KBM-7 (cell line): ENCODE measurements at regions not wholly inside any gene's neighbourhood (a gene's known extent, or its start where the extent isn't known, plus 50 kb on each side); places are given as distances from the start of the nearest gene placed in this dataset.
"Not testable (repeated sequence)": the region's sequence is repeated elsewhere in the genome, so short reads cannot be mapped to it uniquely, and the experiment has no call there.

Experiments
- DNase-seq: peaks from one replicate; pipeline ENCODE4 v3.0.0-alpha.2; 2015
- in situ Hi-C: fragments of 300-500 bp; cut with MboI; formaldehyde crosslinking; loops from 2 replicates; pipeline ENCODE4 v1.14.3; 2020; ENCODE audit warnings: low sequenced_read_pairs, low pct_unique_long_range_greater_than_20kb, mixed read lengths

DNA sequence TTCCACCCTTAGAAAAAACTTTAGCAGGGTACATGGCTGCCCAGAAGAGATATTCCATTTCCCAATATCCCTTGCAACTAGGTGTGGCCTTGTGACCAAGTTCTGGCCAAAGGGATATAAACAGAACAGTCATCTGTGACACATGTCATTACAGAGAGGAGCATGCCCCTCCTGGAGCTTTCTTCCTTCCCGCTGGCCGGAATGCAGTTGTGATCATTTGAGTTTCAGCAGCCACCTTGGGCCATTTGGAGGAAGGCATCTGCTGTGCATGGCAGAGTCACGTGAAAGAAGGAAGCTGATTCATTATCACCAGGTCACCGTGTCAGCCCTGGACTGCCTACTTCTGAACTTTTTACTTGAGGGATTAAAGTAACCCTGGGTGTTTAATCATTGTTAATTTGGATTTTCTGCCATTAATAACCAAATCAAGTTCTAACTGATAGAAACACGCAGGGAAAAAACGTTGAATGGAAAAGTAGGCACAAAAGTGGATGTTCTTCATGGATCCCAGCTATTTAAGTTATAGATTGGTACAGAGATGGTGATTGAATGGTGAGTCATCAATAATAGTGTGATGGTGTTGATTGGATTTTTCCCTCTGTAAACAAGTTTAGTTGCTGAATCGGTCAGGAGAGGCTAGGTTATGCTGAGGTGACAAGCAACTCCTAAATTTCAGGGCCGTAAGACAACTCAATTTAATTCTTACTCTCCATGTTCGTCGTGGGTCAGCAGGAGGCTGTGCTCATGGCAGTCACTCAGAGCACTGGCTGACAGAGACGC is 80.7 kb upstream of the CCDC167 start:
- in situ Hi-C loops: no loop called here
- DNase-seq: no peak

DNA sequence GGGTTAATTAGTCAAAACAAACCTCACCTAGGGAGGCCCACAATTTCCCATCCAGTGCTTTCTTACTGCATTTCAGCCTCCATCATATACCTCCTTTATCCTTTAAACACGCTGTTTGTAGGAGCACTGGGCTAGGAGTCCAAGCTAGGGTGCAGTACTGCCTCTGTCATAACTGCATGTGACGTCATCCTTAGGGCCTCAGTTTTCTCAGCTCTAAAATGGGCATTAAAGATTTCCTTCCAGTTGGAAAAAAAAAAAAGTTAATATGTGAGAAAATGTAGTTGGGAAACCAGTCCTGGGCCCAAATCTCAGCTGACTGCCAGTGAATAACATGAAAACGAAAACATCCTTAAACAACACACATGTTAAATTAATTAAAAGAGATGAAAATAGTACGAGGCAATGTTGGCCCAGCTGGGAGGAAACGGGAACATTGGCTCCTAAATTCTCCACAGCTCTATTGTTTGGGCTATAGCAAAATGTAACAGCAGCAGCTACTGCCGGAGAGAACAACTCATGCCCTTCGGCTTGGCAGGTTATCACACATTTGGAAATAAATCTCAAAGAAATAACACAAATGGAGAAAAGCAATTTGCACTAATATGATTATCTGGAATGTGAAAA is 79.9 kb upstream of the CCDC167 start:
- in situ Hi-C loops: no loop called here
- no peak for DNase-seq

DNA sequence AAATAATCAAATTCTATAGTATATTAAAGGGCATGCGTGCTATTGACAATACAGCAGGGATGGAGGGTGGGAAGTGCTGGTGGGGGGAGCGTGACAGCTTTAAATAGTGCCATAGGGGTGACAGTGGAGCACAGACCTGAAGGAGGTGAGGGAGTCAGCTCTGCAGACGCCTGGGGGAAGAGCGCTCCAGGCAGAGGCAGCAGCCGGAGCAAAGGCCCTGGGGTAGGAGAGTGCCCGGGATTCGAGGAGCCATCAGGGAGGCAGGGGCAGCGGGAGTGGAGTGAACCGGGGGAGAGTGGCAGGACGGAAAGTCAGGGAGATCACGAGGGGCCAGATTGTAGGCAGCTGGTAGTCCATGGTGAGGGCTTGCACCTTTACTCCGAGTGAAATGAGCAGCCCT is 78.4 kb upstream of the CCDC167 start:
- no peak for DNase-seq
- in situ Hi-C loops: no loop called here

DNA sequence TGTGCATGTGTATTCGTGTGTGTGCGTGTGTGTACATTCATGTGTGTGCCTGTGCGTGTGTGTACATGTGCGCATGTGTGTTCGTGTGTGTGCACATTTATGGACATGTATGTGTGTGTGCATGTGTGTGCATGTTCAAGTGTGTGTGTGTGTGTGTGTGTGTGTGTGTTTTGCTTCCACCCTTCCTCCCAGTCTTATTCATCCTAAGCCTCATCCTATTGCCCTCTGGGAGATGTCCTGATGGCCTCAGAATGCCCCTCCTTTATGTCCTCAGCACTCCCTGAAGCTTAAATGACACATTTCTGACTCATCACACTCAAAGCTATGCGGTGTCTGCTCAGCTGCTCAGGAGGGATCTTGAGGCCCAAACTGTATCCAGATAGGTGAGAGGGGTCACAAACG is 76.6 kb upstream of the CCDC167 start:
- in situ Hi-C loops: no loop called here
- no peak for DNase-seq

DNA sequence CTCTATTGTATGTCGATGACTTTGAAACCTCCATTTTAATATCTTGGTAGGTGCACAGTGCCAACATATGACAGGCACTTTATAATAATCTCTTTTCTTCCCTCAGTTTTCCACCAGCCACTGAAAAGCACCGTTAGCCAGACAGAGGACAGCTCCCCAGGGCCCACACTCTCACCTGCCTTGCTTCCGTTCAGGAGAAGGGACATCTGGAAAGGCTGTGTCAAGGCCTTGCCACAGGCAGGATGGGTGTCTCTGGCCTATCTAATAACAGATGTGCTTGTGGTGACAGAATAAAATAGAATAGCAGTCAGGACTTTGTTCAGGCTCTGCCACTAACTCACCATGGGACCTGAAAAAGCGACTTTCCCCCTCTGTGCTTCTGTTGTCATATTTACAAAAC is 75.5 kb upstream of the CCDC167 start:
- no peak for DNase-seq
- in situ Hi-C loops: no loop called here

DNA sequence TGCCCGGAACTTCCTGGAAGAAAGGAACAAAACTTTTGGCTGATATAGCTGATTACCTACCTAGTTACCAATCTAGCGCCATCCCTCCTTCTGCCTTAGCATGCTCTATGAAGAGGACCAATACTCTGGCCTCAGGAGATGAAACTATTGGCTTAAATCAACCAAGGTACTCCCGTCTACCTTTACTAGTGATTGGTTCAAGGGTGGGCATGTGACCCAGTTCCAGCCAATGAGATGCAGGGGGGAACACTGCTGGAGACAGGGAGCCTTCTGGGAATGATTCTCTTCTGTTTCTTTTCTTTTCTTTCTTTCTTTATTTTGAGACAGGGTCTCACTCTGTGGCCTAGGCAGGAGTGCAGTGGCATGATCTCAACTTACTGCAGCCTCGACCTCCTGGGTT is 72.6 kb upstream of the CCDC167 start:
- in situ Hi-C loops: no loop called here
- no peak for DNase-seq

DNA sequence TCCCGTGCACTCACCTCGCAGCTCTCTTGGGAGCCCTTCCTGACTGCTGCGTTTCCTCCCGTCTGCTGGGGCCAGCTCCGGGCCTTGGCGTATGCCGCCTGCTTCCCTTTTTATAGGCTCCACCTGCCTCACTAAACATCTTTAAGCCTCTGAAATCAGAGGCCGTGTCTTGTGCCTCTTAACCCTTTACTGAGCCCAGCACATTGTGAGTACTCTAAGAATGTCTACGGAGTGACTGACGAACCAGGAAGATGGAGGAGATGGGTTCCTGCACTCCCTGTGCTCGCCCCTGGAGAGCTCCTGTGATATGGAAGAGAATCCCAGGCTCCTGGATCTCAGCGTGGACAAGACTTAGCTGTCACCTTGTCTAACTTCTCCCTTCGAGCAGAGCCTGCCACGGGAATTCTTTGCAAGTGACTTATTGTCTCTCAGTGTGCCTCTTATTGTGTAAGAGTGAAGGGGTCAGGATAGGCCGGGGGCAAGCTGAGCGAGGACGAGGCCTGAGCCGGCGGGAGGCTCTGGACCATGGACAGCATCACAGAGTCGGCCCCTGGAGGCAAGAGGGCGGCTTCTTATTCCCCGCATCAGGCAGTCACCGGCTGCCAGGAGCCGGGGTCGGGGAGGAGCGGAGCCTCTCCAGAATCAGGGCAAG is 70.9 kb upstream of the CCDC167 start:
- in situ Hi-C loops: no loop called here
- DNase-seq: peak; percentile 44

DNA sequence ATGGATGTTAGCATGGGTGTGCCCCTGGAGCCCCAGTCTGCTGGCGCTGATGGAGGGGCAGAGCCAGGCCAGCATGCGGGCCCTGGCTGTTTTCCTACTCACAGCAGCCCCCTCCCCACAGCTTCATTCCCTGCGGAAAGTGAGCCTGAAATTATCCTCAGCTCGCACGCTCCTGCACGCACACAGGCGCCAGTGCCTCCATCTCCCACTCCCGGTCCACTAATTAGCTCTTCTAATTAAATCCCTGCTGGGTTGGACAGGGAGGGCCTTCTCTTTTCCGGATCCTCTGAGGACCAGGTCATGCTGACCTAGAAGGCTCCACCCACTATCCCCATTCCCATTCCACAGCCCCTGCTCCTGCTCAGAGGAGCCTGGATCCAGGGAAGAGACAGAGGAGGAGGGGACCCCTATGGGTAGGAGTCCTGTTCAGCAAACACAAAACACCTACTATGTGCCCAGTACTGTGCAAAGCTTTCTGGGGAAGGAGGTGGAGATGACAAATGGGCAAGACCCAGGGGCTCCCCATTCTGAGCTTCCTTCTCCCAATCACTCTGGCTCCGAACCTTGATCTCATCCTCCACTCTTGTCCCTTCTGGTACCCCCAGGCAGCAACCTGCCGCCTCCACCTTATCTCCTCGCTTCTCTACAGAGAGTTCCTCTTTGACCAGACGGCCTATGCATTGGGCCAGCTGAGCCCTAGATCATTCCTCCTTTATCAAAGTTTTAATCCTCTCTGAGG is 70.2 kb upstream of the CCDC167 start:
- in situ Hi-C loops: no loop called here
- no peak for DNase-seq

DNA sequence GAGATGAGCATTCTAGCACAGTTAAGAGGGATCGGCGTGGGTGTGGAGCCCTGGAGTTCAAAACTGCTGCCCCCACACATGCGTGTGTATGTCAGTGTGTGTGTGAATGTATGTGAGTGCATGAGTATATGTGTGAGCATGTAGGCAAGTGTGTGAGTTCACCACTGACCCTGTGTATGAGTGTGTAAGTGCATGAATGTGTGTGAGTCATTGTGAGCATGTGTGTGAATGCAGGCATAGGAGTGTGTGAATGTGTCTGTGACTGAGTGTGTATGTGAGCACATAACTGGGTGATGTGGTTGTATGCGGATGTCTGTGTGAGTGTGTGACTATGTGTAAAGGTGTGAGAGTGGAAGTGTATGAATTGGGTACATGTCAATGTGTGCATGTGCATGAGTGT is 69.6 kb upstream of the CCDC167 start:
- in situ Hi-C loops: no loop called here
- DNase-seq: no peak

DNA sequence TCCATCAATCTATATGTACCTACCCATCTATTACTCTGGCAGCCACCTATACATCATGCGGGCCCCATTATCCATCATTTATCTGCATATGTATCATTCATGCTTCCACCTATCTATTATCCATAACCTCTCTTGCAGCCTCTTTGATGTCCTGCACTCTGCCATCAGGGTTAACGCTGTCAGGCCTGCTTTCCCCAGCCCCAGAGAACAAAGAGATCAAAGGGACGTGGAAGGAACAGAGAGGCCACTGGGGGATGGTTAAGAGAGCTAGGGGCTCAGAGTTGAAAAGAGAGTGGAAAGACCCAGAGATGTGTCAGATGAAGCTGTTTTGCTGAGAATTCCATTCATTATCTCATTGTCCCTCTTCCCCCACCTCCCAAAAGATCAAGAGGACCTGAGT is 67.3 kb upstream of the CCDC167 start:
- DNase-seq: no peak
- in situ Hi-C loops: no loop called here

DNA sequence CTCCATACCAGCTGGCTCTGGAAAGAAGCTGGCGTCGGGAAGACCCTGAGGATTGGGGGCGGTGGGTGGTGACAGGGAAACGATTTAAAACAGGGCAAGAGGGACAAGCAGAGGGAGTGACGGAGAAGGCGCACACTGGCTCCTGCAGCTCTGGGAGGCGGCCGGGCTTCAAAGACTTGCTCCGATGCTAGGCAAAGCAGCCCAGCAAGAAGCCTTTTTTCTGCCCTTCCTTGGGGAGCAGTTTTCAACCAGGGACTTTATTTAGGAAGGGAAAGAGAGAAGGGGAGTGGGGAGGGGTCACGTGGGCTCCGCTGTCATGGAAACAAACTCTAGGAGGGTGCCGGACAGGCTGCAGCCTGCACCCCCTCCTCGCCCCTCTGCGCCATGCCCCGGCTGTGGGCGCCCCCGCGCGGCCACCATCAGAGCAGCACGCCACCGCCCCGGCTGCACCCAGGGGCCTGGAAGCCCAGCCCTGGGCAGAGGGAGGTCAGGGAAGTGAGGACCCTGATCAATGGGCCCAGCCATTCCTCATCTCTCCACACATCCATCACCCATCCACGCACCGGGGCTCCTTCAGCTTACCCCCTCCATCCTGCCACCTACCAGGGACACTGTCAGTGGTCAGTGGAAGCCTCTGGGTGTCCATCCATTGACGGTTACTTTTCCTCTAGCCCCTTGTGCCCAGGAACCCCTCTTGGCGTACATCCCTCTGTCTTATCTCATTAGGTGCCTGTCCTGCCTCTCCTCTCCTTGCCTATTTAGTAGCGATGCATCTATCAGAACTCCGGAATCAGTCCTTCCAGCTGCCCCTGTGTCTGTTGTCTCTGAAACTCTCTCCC is 66.6 kb upstream of the CCDC167 start:
- in situ Hi-C loops: no loop called here
- DNase-seq: peak; percentile 38

DNA sequence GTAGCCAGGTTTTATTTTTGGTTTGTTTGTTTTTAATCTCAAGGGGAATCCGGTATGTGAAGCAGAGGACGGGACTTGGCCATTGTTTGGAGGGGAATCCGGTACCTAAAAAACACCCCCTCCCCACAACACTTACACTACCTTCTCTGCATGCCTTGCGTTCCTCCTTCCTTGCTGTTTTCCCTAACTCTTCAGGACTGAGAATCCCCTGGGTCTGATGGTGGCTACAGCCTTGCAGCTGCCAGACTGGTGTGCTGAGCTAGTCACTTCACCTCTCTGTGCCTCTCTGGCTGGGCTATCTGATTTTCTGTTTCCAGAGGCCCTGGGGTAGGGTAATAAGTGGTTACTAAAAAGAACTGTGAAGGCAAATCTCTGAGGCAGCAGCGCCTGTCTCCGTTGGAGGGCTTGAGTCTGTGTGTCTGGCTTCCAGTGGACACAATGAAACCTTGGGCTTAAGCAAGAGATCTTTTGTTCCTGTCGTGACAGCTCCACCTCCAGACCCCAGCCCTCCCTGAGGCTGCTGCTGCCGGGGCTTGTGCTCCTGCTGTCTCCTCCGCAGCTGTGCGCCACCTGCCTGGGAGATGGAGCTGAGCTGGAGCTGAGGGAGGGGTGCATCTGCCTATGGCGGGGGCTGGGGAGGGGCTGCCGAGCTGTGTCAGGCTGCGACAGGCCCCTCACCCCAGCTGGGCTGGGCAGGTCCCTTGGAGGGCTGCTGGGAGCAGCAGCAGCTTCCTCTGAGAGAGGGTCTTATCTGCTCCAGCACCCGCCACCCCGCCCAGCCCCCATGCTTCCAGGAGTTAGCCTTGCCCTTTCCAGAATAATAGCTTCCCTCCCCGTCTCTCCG is 65.8 kb upstream of the CCDC167 start:
- in situ Hi-C loops: no loop called here
- no peak for DNase-seq

DNA sequence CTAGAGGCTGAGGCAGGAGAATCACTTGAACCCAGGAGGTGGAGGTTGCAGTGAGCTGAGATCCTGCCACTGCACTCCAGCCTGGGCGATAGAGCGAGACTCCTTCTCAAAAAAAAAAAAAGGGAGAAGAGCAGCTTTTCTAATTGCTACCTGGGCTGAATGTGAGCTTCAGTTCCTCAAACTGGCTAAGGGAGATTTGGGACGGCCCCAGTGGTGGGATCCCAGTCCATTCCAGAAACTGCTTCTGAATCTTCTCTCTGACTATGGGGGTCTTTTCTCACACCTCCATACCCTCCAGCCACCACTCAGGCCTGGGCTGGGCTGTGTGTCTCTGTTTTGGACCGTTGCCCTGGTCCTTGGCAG is 63.2 kb upstream of the CCDC167 start:
- DNase-seq, in situ Hi-C loops: not testable (repeated sequence)

DNA sequence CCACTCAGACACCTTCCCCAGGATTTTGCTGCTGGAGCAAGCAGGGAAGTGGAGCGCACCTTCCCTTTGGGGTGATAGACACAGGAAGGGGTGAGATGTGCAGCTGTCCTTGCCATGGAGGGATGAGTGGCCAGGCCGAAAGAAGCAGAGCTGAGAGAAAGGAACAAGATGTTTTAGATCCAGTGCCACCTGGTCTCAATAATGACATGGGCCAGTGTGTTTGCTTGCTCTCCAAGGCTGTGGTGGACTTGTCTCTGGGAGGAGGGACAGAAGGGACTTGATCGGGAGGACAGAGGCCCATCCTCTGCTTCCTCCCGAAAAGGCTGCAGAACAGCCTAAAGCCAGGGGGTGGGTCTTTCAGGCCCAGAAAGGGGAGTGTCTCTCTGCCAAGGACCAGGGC is 61.7 kb upstream of the CCDC167 start:
- in situ Hi-C loops: no loop called here
- DNase-seq: no peak

DNA sequence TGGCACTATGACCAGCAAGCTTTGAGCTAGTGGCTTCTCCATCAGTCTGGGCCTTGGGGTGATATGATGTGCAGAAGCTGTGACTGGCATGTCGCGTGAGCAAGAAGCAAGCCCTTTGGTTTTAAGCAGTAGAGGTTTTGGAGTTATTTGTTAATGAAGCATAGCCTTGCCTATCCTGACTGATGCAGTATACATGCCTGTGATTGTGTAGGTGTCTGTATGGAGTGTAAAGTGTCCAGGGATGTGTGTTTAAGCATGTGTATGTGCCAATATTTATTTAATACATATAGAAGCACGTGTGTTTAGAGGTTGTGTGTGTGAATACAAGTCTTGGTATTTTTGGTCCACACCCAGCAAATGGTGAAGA is 61.0 kb upstream of the CCDC167 start:
- no peak for DNase-seq
- in situ Hi-C loops: no loop called here

DNA sequence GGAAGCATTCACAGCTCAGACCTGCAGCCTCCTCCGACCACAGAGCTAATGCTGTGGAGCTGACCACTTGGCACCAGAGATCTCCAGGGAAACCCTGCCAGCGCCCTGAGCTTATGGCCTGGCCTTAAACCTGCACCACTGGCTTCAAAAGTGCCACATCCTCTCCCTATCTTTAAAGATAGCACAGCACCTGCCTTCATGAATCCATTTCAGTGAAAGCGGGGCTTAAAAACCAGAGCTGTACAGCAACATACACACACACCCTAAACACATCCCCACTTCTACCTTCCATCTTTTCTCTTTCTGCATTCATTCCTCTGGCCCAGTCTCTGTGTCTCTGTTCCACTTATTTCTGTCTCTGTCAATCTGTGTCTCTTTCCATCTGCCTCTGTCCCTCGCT is 59.8 kb upstream of the CCDC167 start:
- DNase-seq: no peak
- in situ Hi-C loops: no loop called here

DNA sequence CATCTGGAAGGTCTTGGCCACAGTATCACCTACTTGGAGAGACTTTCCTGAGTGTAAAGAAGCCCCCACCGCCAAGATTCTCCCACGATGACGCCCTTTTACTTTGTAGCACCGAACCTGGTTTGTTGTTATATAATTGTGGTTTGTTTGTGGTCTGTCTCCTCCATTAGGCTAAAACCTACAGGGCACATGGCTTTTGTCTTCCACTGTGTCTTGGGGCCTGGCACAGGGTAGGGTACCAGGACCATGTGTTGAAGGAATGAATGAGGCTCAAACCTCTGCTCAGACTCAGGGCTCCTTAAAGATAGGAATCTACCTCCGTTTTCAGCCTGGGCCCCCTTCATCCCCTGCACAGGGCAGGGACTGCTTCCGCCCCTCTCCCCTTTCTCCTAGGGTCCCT is 59.4 kb upstream of the CCDC167 start:
- no peak for DNase-seq
- in situ Hi-C loops: no loop called here

DNA sequence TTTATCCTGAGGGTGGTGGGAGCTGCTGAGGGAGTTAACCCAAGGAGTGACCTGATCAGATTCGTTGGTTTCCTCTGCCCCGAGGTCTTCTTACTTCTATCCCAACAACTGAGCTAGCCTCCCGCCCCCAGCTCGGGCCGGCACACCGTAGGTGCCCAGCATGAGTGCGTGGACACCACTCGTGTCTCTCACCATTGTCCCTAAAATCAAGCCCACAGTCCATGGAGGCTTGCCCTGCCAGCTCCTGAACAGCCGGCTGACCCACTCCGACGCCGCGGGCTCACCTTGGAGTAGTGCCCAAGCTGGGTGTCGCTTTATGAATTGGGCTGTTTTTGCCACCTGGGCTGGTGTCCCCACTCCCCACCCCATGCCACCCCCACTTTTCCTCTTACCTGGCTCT is 59.0 kb upstream of the CCDC167 start:
- DNase-seq: no peak
- in situ Hi-C loops: no loop called here
